ENCODE measurements at regions not wholly inside any gene's neighbourhood (a gene's known extent, or its start where the extent isn't known, plus 50 kb on each side); places are given as distances from the start of the nearest gene placed in this dataset.

GRCh38 chr1:59028048-59028447 lies 244.2 kb upstream of the JUN start:
- no peaks in the 10 kb centered on the region for H3K4me1 ChIP-seq (ENCODE audit: control insufficient read depth, insufficient read depth, low read length, poor library complexity, severe bottlenecking)
- no peaks in the 10 kb centered on the region for H3K9me3 ChIP-seq (ENCODE audit: control insufficient read depth, low read length)
- DNase-seq: no peak
- no peak overlapping the region for H3K4me3 ChIP-seq (ENCODE audit: insufficient read depth, low read depth, low read length, poor library complexity, severe bottlenecking)
- H3K36me3 ChIP-seq (ENCODE audit: control insufficient read depth, insufficient read depth, low read length): no peaks in the 10 kb centered on the region
- no peak overlapping the region for H3K27ac ChIP-seq (ENCODE audit: insufficient read depth, low read length, poor library complexity, severe bottlenecking)
- H3K27me3 ChIP-seq (replicated peaks; ENCODE audit: control insufficient read depth, insufficient read depth, low read length, poor library complexity, severe bottlenecking): no peaks in the 10 kb centered on the region

GRCh38 chr1:59029411-59030167 lies 245.7 kb upstream of the JUN start:
- no peaks in the 10 kb centered on the region for H3K36me3 ChIP-seq (ENCODE audit: control insufficient read depth, insufficient read depth, low read length)
- DNase-seq: no peak
- no peaks in the 10 kb centered on the region for H3K4me1 ChIP-seq (ENCODE audit: control insufficient read depth, insufficient read depth, low read length, poor library complexity, severe bottlenecking)
- no peak overlapping the region for H3K4me3 ChIP-seq (ENCODE audit: insufficient read depth, low read depth, low read length, poor library complexity, severe bottlenecking)
- H3K27ac ChIP-seq (ENCODE audit: insufficient read depth, low read length, poor library complexity, severe bottlenecking): no peak overlapping the region
- no peaks in the 10 kb centered on the region for H3K27me3 ChIP-seq (replicated peaks; ENCODE audit: control insufficient read depth, insufficient read depth, low read length, poor library complexity, severe bottlenecking)
- H3K9me3 ChIP-seq (ENCODE audit: control insufficient read depth, low read length): no peaks in the 10 kb centered on the region

GRCh38 chr1:59032228-59032627 lies 248.4 kb upstream of the JUN start:
- Histone ChIP-seq H3K36me3 (ENCODE audit: control insufficient read depth, insufficient read depth, low read length) (no peaks in the 10 kb centered on the region), H3K9me3 (ENCODE audit: control insufficient read depth, low read length) (no peaks in the 10 kb centered on the region)
- DNase-seq: no peak

GRCh38 chr1:59033761-59034160 lies 249.9 kb upstream of the JUN start:
- H3K27ac ChIP-seq (ENCODE audit: insufficient read depth, low read length, poor library complexity, severe bottlenecking): no peak overlapping the region
- no peaks in the 10 kb centered on the region for H3K27me3 ChIP-seq (replicated peaks; ENCODE audit: control insufficient read depth, insufficient read depth, low read length, poor library complexity, severe bottlenecking)
- H3K4me3 ChIP-seq (ENCODE audit: insufficient read depth, low read depth, low read length, poor library complexity, severe bottlenecking): no peak overlapping the region
- H3K9me3 ChIP-seq (ENCODE audit: control insufficient read depth, low read length): no peaks in the 10 kb centered on the region
- no peaks in the 10 kb centered on the region for H3K4me1 ChIP-seq (ENCODE audit: control insufficient read depth, insufficient read depth, low read length, poor library complexity, severe bottlenecking)
- H3K36me3 ChIP-seq (ENCODE audit: control insufficient read depth, insufficient read depth, low read length): no peaks in the 10 kb centered on the region
- no peak for DNase-seq

More at GRCh38 chr1:59032228-59032627, 248.4 kb upstream of the JUN start:
- Histone ChIP-seq H3K4me3 (ENCODE audit: insufficient read depth, low read depth, low read length, poor library complexity, severe bottlenecking) (no peak overlapping the region), H3K27ac (ENCODE audit: insufficient read depth, low read length, poor library complexity, severe bottlenecking) (no peak overlapping the region), H3K4me1 (ENCODE audit: control insufficient read depth, insufficient read depth, low read length, poor library complexity, severe bottlenecking) (no peaks in the 10 kb centered on the region), H3K27me3 (replicated peaks; ENCODE audit: control insufficient read depth, insufficient read depth, low read length, poor library complexity, severe bottlenecking) (no peaks in the 10 kb centered on the region)

- Histone ChIP-seq H3K4me1 (ENCODE audit: control insufficient read depth, insufficient read depth, low read length, poor library complexity, severe bottlenecking) (no peaks in the 10 kb centered on the region), H3K27me3 (replicated peaks; ENCODE audit: control insufficient read depth, insufficient read depth, low read length, poor library complexity, severe bottlenecking) (no peaks in the 10 kb centered on the region), H3K36me3 (ENCODE audit: control insufficient read depth, insufficient read depth, low read length) (no peaks in the 10 kb centered on the region), H3K4me3 (ENCODE audit: insufficient read depth, low read depth, low read length, poor library complexity, severe bottlenecking) (no peak overlapping the region), H3K9me3 (ENCODE audit: control insufficient read depth, low read length) (no peaks in the 10 kb centered on the region), H3K27ac (ENCODE audit: insufficient read depth, low read length, poor library complexity, severe bottlenecking) (no peak overlapping the region)
- DNase-seq: no peak
Measured at GRCh38 chr1:59034925-59035324, 251.1 kb upstream of the JUN start.

- H3K27me3 ChIP-seq (replicated peaks; ENCODE audit: control insufficient read depth, insufficient read depth, low read length, poor library complexity, severe bottlenecking): no peaks in the 10 kb centered on the region
- no peak for DNase-seq
- H3K4me3 ChIP-seq (ENCODE audit: insufficient read depth, low read depth, low read length, poor library complexity, severe bottlenecking): no peak overlapping the region
- no peaks in the 10 kb centered on the region for H3K9me3 ChIP-seq (ENCODE audit: control insufficient read depth, low read length)
- H3K4me1 ChIP-seq (ENCODE audit: control insufficient read depth, insufficient read depth, low read length, poor library complexity, severe bottlenecking): peaks cover 3% of the 10 kb centered on the region
- H3K27ac ChIP-seq (ENCODE audit: insufficient read depth, low read length, poor library complexity, severe bottlenecking): no peak overlapping the region
- H3K36me3 ChIP-seq (ENCODE audit: control insufficient read depth, insufficient read depth, low read length): no peaks in the 10 kb centered on the region
Measured at GRCh38 chr1:59039551-59039950, 255.7 kb upstream of the JUN start.

GRCh38 chr1:59040486-59040885 lies 256.4 kb upstream of the FGGY start:
- no peak overlapping the region for H3K4me3 ChIP-seq (ENCODE audit: insufficient read depth, low read depth, low read length, poor library complexity, severe bottlenecking)
- peaks cover 9% of the 10 kb centered on the region for H3K4me1 ChIP-seq (ENCODE audit: control insufficient read depth, insufficient read depth, low read length, poor library complexity, severe bottlenecking)
- DNase-seq: no peak
- H3K27ac ChIP-seq (ENCODE audit: insufficient read depth, low read length, poor library complexity, severe bottlenecking): no peak overlapping the region
- no peaks in the 10 kb centered on the region for H3K27me3 ChIP-seq (replicated peaks; ENCODE audit: control insufficient read depth, insufficient read depth, low read length, poor library complexity, severe bottlenecking)
- H3K9me3 ChIP-seq (ENCODE audit: control insufficient read depth, low read length): no peaks in the 10 kb centered on the region
- no peaks in the 10 kb centered on the region for H3K36me3 ChIP-seq (ENCODE audit: control insufficient read depth, insufficient read depth, low read length)

GRCh38 chr1:59041646-59042277 lies 255.1 kb upstream of the FGGY start:
- H3K27ac ChIP-seq (ENCODE audit: insufficient read depth, low read length, poor library complexity, severe bottlenecking): no peak overlapping the region

GRCh38 chr1:59043796-59044195 lies 253.1 kb upstream of the FGGY start:
- Histone ChIP-seq H3K27ac (ENCODE audit: insufficient read depth, low read length, poor library complexity, severe bottlenecking) (no peak overlapping the region), H3K9me3 (ENCODE audit: control insufficient read depth, low read length) (no peaks in the 10 kb centered on the region), H3K4me1 (ENCODE audit: control insufficient read depth, insufficient read depth, low read length, poor library complexity, severe bottlenecking) (peaks cover 19% of the 10 kb centered on the region)

More at GRCh38 chr1:59041646-59042277, 255.1 kb upstream of the FGGY start:
- Histone ChIP-seq H3K36me3 (ENCODE audit: control insufficient read depth, insufficient read depth, low read length) (no peaks in the 10 kb centered on the region), H3K4me1 (ENCODE audit: control insufficient read depth, insufficient read depth, low read length, poor library complexity, severe bottlenecking) (peaks cover 15% of the 10 kb centered on the region), H3K4me3 (ENCODE audit: insufficient read depth, low read depth, low read length, poor library complexity, severe bottlenecking) (no peak overlapping the region), H3K27me3 (replicated peaks; ENCODE audit: control insufficient read depth, insufficient read depth, low read length, poor library complexity, severe bottlenecking) (no peaks in the 10 kb centered on the region), H3K9me3 (ENCODE audit: control insufficient read depth, low read length) (no peaks in the 10 kb centered on the region)
- no peak for DNase-seq

GRCh38 chr1:59044535-59045121 lies 252.3 kb upstream of the FGGY start:
- no peak for DNase-seq

More at GRCh38 chr1:59043796-59044195, 253.1 kb upstream of the FGGY start:
- no peak overlapping the region for H3K4me3 ChIP-seq (ENCODE audit: insufficient read depth, low read depth, low read length, poor library complexity, severe bottlenecking)
- no peaks in the 10 kb centered on the region for H3K27me3 ChIP-seq (replicated peaks; ENCODE audit: control insufficient read depth, insufficient read depth, low read length, poor library complexity, severe bottlenecking)
- DNase-seq: no peak
- H3K36me3 ChIP-seq (ENCODE audit: control insufficient read depth, insufficient read depth, low read length): no peaks in the 10 kb centered on the region

More at GRCh38 chr1:59044535-59045121, 252.3 kb upstream of the FGGY start:
- H3K27ac ChIP-seq (ENCODE audit: insufficient read depth, low read length, poor library complexity, severe bottlenecking): no peak overlapping the region
- no peak overlapping the region for H3K4me3 ChIP-seq (ENCODE audit: insufficient read depth, low read depth, low read length, poor library complexity, severe bottlenecking)
- no peaks in the 10 kb centered on the region for H3K27me3 ChIP-seq (replicated peaks; ENCODE audit: control insufficient read depth, insufficient read depth, low read length, poor library complexity, severe bottlenecking)
- peaks cover 19% of the 10 kb centered on the region for H3K4me1 ChIP-seq (ENCODE audit: control insufficient read depth, insufficient read depth, low read length, poor library complexity, severe bottlenecking)
- no peaks in the 10 kb centered on the region for H3K9me3 ChIP-seq (ENCODE audit: control insufficient read depth, low read length)
- no peaks in the 10 kb centered on the region for H3K36me3 ChIP-seq (ENCODE audit: control insufficient read depth, insufficient read depth, low read length)
